Activated CD4-positive, alpha-beta T cell treated with anti-CD3 and anti-CD28 coated beads, Interleukin-2, amount 50 U/mL, for 4 hours (primary cell): ENCODE measurements at regions not wholly inside any gene's neighbourhood (a gene's known extent, or its start where the extent isn't known, plus 50 kb on each side); places are given as distances from the start of the nearest gene placed in this dataset.

Experiments
- DNase-seq, 2 experiments: peaks; one replicate each; pipeline ENCODE4 v3.0.0-alpha.2; 2020

- DNase-seq, result no peak
Measured at GRCh38 chr2:19476327-19476726, 117.9 kb upstream of the OSR1 start.

DNA sequence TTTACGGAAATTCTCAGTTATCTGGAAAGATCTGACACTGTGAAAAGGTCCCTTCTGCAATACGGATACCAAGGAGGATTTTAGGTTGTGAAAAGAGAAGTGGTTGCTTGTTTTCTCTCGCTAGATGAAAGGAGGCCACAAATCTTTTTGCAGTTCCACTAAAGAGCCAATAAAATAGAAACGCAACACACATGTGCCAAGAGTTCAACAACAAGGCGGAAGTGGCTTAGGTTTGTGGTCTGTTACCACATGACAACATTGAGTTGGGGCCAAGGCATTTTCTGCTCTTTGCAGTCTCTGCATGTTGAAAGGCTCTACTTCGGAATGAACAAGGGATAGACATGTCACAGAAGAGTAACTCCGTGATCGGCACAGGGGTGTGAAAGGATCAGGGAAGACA is 115.7 kb upstream of the OSR1 start:
- peak; percentile 2 to 5 for DNase-seq

- DNase-seq, result no peak
Measured at GRCh38 chr2:19473350-19473749, 114.9 kb upstream of the OSR1 start.

DNA sequence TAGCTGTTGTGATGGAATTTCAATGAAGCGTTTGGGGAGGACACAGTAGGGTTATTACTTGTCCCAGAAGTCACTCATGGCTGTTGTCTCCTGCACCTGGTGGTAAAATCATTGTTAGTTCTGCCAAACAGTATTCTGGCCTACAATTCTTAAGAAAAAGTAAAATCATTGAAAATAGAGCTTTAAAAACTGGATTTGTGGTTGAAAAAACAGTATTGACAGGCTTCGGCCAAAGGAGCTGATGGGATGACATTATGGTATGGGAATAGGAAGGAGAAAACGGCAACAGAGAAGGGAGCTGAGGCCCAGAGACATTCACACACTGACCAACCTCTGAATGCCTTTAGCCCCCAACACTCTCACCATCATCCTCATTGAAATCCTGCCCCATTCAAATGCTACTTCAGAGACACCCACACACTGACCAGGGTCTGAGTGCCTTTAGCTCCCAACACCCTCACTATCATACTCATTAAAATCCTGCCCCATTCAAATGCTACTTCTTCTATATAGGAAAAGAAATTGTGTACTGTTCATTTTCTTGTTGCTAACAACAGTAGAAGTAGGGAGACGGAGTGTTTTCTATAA is 114.1 kb upstream of the OSR1 start:
- DNase-seq, result no peak

DNA sequence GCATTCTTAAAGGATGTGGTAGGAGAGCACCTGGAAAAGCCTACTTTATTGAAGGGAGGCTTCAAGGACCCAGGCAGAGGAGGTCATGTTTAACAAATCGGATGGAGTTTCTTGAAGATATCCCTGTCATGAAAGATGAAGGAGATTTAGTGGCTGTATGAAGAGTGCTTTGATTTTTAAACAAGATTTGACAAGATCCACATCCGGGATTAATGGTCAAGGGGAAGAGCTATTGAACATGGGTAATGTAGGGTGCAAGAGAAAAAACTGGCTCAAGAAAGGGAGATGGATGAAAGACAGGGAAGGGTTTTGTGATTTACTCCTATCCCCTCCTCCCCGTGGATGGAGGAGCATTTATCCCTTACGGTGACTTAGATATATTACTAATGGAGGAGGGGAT is 113.1 kb upstream of the OSR1 start:
- DNase-seq, result no peak

GRCh38 chr2:19465978-19466377 is 107.6 kb upstream of the OSR1 start:
- DNase-seq, result no peak

DNA sequence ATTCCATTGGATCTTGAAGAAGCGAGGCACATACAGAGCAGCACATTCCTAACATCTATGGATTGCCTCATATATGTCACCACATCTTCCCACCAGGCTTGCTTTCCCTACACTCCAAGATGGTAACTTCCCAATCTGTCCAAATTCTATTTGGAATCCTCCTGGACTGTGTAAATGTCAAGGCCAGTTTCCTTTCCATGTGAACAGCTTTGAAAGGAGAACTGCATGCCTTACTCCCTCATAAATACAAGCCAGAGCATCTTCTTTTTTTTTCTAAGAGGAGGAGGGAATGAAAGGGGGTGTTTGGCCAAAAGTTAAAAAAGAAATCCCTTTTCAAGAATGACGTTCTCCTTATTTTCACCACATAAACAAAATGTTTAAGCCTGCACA is 103.8 kb upstream of the OSR1 start:
- no peak for DNase-seq

DNA sequence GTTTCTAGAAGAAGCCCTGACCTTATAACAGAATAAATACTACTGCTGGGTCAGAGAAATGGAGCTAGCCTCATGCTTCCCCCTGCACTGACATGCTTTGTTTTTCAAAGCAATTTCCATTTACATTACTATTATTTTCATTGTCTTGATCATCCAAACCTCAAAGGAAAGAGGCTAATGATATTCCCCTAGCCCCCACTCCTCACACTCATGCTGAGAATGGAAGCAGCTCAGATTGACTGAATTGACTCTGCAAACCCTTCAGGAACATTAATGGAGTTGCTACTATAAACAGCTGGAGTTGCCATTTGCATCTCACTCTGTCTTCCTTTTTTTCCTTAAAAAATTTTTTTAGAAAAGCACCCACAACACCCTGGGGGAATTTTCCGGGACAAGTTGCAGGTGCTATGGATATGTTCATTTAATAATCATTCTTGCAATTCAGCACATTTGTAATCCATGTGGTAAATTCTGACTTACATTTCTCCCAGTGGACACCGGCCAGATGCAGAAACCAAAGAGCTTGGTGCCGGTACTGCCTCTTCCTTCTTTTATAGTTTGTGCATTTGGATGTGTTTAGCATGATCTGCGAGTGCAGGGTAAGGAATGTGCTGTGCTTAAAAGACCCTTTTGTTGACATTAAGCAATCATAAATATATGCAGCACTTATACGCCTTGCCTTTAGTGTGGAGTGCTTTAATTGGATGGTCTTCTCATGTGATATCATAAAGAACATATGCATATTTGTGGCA is 103.3 kb upstream of the OSR1 start:
- DNase-seq, result no peak

- no peak for DNase-seq
Measured at GRCh38 chr2:19460761-19461160, 102.3 kb upstream of the OSR1 start.

DNA sequence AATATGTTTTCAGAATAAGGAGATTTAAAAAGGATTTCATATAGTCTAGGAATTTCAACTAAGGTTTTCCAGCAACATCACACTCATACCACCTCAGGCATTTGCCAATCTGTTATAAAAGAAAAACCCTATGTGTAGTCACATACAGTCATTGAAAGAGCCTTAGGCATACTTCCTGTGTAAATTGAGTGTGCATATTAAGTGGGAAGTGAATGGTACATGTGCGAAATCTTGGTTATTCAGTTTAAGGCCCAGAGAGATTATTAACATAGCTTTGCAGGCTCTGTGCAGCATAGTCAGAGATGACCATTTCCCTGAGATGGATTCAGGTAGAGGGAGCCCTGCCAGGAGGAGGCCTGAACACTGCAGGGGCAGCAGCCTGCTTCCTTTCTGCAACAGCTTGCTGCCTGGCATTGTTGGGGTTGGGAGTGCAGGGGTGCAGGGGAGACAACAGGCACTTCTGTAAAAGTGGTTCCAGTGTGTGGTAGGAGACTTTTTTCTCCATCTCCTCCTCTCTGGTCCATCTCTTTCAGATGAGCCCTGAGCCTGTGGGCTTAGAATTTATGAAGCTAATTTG is 100.1 kb upstream of the OSR1 start:
- no peak for DNase-seq

- no peak for DNase-seq
Measured at GRCh38 chr2:19457809-19458208, 99.4 kb upstream of the OSR1 start.

GRCh38 chr2:19456705-19457309 is 98.4 kb upstream of the OSR1 start:
- DNase-seq, result no peak

DNA sequence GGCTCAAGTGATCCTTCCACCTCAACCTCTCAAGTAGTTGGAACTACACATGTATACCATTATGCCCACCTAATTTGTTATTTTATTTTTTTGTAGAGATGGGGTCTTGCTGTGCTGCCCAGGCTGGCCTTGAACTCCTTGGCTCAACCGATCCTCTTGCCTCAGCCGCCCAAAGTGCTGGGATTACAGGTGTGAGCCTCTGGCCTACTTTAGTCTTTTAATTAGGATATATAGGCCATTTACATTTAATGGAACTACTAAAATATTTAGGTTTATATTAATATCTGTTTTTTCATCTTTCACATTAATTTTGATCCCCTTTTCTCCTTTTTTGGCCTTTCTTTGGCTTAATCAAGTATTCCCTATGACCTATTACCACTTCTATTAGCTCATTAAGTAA is 95.7 kb upstream of the OSR1 start:
- DNase-seq, result no peak

- DNase-seq, result no peak
Measured at GRCh38 chr2:19442731-19443130, 84.3 kb upstream of the OSR1 start.

GRCh38 chr2:19439081-19439480 is 80.7 kb upstream of the OSR1 start:
- no peak for DNase-seq

GRCh38 chr2:19435815-19436214 is 77.4 kb upstream of the OSR1 start:
- DNase-seq, result no peak

- DNase-seq, result no peak
Measured at GRCh38 chr2:19434413-19434812, 76.0 kb upstream of the OSR1 start.

DNA sequence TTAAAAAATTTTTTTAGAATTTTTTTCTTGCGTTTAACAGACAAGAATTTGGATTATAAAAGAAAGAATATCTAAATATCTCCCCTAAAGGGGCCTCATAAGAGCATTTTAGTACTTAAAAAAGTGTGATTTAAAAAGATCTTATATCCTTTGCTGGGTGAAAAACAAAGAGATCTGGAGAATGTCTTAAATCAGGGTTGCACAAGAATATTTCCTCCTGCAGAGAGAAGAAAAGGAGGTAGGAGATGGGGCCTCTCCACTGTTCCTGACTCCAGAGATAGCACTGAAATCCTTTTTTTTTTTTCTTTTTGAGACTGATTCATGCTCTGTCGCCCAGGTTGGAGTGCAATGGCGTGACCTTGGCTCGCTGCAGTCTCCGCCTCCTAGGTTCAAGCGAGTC is 68.5 kb upstream of the OSR1 start:
- no peak for DNase-seq

DNA sequence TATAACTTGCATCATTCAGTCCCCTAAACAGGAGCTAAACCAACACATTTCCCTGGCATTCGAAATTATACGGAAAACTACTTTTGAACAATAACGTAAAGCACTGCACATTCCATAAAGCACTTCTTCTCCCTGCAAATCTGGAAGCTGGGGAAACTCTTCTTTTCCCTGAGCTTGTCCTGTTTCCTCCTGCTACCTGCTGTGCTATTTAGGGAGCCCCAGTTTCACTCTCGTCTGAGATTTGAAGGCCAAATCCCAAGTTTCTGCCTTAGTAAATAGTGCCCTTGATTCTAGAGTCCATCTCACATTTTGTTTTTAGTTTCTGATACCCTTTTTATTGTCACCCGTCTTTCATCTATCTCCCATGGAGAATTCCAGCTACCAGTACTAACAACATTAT is 67.7 kb upstream of the OSR1 start:
- DNase-seq, result no peak

GRCh38 chr2:19425419-19425818 is 67.0 kb upstream of the OSR1 start:
- DNase-seq, result no peak

GRCh38 chr2:19419211-19419880 is 60.9 kb upstream of the OSR1 start:
- no peak for DNase-seq

DNA sequence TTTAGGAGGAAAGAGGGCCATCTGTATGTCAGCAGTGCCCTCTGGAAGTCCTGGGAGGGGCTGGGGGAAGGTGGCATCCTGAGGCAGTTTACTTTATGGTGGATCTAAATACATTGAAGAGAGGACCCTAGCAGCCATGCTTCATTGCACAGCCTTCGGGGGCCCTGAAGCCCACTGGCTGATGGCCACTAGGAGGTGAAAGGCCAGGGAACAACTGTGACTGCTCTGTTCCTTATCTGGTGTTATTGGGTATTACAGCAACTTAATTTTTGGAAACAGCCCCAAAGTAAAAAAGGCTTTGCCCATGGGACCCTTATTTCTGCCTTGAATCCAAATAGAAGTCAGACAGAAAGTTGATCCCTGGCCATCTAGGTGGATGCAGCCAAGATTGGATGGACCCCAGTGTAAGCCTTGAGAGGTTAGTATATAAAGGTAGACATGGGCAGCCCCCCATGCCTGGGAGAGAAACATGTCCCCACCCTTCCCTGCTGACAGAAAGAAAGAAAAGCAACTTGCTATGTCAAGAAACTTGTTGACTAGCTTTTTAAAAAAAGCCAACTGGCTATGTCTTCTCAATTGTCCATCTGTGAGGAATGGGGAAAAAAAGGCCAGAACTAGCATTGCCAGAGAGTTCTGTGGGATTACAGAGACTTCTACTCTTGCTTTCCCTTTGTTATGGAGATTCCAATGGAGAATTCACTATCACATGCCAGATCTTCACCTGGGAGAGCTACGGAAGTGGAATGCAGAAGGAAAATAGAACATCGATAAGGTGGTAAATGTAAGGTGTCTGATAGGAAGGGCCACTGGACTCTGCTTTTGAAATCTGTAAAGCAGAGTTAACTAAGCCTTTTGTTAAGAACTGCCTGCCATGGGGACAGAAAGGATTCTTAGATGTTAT is 58.6 kb upstream of the OSR1 start:
- DNase-seq, result no peak

DNA sequence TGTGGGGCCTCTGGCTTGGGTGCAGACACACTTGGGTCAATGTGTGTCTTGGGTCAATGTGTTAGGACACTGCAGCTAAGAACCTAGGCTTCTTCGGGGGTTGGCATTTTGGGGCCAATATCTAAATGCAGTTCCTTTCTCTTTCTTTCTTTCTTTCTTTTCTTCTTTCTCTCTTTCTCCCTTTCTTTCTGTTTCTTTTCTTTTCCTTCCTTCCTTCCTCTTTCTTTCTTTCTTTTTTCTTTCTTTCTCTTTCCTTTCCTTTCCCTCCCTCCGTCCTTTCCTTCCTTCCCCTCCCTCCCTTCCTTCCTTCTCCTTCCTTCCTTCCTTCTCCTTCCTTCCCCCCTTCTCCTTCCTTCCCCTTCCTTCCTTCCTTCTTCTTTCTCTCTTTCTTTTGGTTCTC is 57.7 kb upstream of the OSR1 start:
- no peak for DNase-seq
